COR-L47 (cell line): ENCODE measurements at regions not wholly inside any gene's neighbourhood (a gene's known extent, or its start where the extent isn't known, plus 50 kb on each side); places are given as distances from the start of the nearest gene placed in this dataset.

ENCODE experiments used
- DNase-seq: peaks from one replicate; lab custom pipeline; 2025; lab: John Stamatoyannopoulos, UW

- no peak for DNase-seq
These were observed 456.8 kb downstream of the MAFB start for GRCh38 chr20:40232273-40232672.

DNA sequence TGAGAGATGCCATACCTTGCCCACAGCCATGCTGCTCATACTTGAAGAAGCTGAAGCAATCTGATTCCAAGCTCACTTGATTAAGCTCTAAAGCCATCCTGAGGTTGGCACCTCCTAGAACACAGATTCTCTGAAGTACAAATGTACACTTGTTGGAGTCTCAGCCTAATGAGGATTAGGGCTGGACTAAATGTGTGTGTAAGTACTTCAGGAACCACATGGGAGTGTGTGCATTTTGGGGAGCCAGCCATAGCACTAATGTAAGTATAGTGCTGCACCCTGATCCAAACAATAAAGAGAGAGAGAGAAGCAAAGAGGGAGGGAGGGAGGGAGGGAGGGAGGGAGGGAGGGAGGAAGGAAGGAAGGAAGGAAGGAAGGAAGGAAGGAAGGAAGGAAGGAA lies 458.6 kb downstream of the MAFB start:
- no peak for DNase-seq

DNA sequence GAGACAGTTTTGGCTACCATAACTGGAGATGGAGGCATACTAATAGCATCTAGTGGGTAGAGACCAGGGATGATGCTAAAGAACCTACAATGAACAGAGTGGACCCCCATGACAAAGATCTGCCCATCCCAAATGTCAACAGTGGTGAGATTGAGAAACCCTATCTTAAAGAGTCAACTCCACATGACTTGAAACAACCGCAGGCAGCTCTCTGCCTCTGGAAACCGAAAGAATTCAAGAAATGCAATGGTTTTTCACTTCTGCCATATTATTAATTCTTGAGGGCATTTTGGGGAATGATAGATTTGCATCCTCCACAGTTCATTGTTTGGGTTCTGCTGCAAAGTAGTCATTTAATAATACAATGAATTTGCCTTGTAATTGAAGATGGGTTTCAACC lies 463.4 kb downstream of the MAFB start:
- DNase-seq: no peak

- no peak for DNase-seq
These were observed 465.2 kb downstream of the MAFB start for GRCh38 chr20:40223810-40224209.

- DNase-seq: no peak
These were observed 470.1 kb downstream of the MAFB start for GRCh38 chr20:40218971-40219370.

- no peak for DNase-seq
These were observed 470.6 kb downstream of the MAFB start for GRCh38 chr20:40218316-40218969.

GRCh38 chr20:40207655-40208054 lies 481.4 kb downstream of the MAFB start:
- no peak for DNase-seq

DNA sequence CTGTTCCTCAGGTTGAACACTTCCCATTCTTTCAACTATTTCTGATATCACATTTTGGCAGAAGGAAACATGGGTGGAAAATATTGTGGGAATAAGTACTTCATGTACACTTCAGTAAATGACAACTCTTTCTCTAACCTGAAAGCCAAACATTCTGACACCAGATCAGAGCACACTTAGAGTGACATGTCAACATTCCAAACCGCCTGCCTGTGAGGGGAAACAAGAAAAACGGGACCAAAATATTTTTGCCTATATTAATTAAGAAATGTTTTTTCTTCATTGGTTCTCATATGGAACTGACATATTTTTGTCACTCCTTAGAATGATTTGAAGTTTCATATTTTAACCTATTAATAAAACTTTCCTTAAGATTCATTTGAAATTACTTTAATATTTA lies 483.1 kb downstream of the MAFB start:
- DNase-seq: no peak

DNA sequence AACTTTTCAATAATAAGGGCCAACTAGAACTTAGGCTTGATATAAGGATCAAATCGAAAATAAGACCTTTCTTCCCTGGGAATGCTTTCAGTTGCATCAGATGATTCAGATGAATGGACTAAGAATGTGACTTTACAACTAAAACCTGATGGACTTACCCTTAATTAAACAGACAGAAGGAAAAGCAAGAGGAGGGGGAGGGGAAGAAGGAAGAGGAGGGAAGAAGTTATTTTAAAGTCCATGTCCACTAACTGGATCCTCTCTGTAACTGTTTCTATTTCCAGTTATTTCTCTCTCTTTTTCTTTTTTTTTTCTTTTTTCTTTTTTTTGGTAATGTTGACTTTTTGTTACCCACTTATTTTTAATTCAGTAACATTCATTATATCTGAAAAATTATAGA lies 486.0 kb downstream of the MAFB start:
- no peak for DNase-seq

- DNase-seq: no peak
These were observed 491.3 kb downstream of the MAFB start for GRCh38 chr20:40197691-40198090.

GRCh38 chr20:40196846-40197436 lies 492.1 kb downstream of the MAFB start:
- no peak for DNase-seq

DNA sequence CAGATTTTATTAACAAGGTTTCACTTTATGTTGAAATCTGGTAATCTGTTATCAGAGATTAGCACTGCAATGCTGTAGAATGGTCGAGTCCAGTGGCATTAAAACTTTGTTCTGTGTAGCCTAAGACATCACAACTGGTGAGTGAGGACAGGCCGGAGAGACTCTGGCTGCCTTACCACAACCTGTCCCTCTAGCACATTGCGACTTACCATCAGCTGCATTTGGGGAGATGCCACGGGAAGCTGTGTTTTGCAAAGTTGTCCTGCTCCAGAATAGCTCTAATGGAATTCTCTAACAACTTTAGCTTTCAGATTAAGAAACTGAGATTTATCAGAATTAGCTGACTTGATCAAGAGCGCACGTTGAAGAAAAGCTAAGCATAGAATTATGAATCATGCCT lies 493.3 kb downstream of the MAFB start:
- no peak for DNase-seq

DNA sequence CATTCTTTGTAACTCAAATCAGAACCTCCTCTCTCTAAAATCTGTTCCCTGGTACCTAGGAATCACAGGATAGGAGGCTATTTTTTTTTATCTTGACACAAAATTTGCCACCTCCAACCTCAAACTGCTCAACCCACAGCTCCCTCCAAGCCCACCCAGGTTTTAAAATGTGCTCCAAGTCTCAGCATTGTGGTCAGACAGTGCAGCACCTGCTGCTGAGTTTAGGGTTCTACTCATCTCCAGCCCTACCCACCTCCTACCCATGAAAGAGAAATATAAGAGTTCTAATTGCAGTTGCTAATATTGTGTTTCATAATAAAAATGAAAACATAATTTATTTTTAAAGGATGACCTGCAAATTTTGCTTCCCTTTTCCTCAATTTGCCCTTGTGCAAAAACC lies 496.5 kb downstream of the MAFB start:
- no peak for DNase-seq

GRCh38 chr20:40192081-40192480 lies 497.0 kb downstream of the MAFB start:
- DNase-seq: no peak

DNA sequence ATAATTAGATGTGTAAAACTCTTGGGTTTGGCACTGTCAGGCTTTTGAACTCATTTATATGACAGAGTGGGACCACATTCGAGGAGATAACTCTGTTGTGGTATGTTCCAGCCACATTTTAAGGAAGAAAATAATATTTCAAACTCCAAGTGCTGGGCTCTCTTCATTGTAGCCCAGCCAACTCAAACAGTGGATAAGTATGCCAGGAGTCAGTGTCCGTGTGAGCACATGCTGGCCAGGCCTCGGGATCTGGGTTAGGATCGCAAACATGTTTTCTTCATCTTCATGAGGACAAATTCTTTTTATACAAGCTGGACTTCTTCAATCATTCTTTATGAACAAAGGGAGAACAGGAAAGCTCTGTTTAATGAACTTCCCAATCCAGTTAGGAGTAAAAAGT lies 497.5 kb downstream of the MAFB start:
- no peak for DNase-seq

DNA sequence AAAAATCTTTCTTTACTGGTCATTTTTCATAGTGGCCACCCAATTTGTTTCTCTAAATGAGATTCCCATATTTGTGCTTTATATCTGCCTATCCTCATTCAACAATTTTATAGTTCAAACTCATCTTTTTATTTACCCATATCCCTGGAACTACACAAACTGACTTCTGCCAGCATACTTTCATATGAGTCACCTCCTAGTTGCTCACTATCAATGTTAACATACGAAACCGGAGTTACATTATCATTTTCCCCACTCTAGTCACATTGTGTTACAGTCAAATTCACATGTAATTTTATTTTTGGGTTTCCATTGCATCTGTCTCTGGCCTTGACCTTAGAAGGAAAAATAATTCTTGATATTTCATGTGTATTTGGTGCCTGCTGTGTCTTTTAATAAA lies 499.4 kb downstream of the MAFB start:
- no peak for DNase-seq

- no peak for DNase-seq
These were observed 500.7 kb downstream of the MAFB start for GRCh38 chr20:40188319-40188718.

DNA sequence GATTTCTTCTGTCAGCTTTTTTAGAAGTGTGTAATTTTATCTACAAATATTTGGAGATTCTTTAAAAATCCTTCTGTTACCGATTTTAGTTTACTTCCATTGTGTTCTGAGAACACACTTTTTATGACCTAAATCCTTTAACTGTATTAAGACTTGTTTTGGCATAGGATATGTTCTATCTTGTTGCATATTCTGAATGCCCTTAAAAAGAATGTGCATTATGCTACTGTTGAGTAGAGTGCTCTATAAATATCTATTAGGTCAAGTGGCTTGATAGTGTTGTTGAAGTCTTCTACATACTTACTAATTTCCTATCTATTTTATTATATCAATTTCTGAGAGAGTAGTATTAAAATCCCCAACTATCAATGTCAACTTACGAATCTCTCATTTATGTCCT lies 502.2 kb downstream of the MAFB start:
- no peak for DNase-seq

DNA sequence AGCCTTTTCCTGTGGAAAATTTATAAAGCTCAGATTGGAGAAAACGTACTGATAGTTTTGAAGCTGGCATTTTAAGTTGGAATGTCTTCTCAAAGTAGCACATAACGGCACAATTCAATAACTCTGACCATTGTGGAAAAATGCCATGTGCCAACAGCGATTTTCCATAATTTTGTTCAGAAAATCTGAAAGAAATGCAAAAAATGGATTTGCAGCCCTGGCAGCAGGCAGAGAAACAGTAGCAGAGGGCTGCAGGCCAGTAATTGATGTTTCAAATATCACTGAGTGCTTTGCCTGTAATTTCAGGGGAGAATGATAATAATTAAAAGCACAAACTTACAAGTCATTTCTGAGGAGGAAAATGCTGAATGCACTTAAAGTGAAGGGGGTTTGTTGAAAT lies 507.4 kb downstream of the MAFB start:
- no peak for DNase-seq

DNA sequence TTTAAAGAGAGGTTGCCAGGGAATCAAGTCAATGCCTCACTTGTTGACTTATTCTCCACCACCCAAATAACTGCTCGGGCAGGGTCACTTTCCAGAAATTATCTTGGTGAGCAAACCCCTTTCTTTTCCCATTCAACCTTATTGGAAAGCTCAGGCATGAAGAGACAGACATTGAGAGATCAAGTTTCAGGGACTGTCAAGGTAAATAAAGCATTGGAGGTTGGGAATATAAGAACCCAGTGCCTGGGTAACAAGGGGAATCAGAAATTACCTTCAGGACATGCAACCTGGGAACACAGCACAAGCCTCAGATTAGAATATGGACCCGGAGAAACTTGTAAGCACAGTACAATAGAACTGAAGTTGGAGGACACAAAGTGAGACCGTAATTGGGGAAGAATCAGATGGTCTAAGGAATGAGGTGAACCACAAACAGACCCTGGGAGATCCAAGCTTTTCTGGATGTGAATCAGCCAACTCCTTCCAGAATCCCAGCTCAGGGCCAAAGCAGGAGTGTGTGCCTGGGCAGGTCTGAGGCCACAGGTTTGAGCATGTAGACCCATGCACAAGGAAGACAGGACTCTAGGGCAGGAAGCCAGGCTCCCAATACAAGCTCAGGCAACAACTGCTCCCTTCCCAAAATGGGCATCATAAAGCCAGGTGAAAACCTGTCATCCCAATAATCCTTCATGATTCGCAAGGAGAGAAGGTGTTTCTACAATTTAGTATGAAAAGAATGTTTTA lies 512.8 kb downstream of the MAFB start:
- no peak for DNase-seq

GRCh38 chr20:40175296-40175695 lies 513.7 kb downstream of the MAFB start:
- no peak for DNase-seq

DNA sequence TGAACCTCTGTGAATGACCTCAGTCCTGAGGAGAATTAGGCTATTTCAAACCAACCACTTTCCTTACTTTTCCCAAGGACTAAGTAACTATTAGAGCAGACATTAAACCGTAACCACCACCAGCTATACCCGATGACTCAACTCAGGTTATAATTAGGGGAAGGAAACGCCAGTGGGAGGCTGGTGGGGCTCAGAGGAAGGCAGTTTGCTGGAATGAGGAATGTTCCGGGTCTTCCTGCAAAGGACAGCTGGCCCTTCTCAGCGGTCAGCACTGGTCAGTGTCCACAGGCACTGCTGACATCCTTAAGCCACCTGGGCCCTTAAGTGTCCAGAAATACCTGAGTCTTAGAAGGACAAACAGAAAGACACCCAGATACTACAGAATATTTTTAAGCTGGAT lies 515.2 kb downstream of the MAFB start:
- DNase-seq: no peak

DNA sequence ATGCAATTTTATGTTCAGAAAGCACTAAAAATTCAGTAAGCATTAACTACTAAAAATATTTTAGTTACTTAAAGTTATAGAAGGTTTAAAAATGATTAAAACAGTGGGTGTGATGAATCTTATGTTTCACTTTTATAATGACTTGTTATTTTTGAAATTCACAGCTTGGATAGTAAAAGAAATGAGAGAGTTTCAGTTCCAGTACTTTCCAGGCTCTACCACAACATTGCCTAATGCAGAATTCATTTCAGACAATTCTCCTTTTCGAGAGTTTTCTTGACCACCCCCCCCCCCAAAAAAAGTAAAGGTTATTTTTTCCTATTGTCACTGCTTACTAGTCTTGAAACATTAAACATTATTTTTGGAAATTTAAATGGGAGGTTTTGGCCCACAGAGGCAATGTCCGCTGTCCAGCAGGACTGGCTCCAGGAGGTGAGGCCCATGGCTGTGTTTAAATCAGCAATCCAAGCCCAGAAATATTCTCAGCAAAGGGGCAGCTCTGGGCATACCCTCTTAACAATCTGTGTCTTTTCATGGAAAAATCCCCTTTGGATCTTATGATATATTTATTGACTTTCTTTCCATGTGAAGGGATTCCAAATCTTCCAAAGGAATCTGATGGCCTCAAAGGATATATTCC lies 519.9 kb downstream of the MAFB start:
- DNase-seq: no peak
